Neutrophil (primary cell): ENCODE measurements at regions not wholly inside any gene's neighbourhood (a gene's known extent, or its start where the extent isn't known, plus 50 kb on each side); places are given as distances from the start of the nearest gene placed in this dataset.

Experiments
- H3K27ac ChIP-seq: fragments of 200-600 bp; sonication (generic); 2 replicates; pipeline ENCODE4 v1.5.1; 2016; ENCODE audit warnings: mild to moderate bottlenecking, moderate library complexity
- H3K27me3 ChIP-seq: fragments of 200-600 bp; sonication (generic); 2 replicates; pipeline ENCODE4 v1.6.0; 2016; ENCODE audit warnings: mild to moderate bottlenecking
- H3K36me3 ChIP-seq: fragments of 200-600 bp; sonication (generic); 2 replicates; pipeline ENCODE4 v1.5.1; 2017
- H3K4me1 ChIP-seq, 2 experiments: fragments of 200-600 bp in 1 of 2; sonication (generic) in 1 of 2; 1 replicate in 1 of 2; 2 replicates in 1 of 2; pipeline versions ENCODE4 v1.5.1 to v1.6.1; 2013 to 2016; ENCODE audit warnings: low read depth in 1 of 2, low read length in 1 of 2, mild to moderate bottlenecking in 1 of 2, moderate library complexity in 1 of 2; ENCODE audit not compliant: control insufficient read depth in 1 of 2, insufficient read depth in 1 of 2
- H3K4me3 ChIP-seq, 2 experiments: fragments of 200-600 bp in 1 of 2; sonication (generic) in 1 of 2; 1 replicate in 1 of 2; 2 replicates in 1 of 2; pipeline ENCODE4 v1.5.1; 2013 to 2016; ENCODE audit warnings: low read depth in 1 of 2, low read length in 1 of 2, mild to moderate bottlenecking in 1 of 2, moderate library complexity in 1 of 2
- H3K9me3 ChIP-seq: fragments of 200-600 bp; sonication (generic); 2 replicates; pipeline ENCODE4 v1.5.1; 2016
- CTCF ChIP-seq: fragments of 200-600 bp; sonication (generic); IDR thresholded peaks from 2 replicates; pipeline ENCODE4 v1.5.1; 2016; ENCODE audit warnings: antibody characterized with exemption

- no peak for TF ChIP-seq CTCF
- Histone ChIP-seq H3K27ac (no peak overlapping the region), H3K27me3 (peaks cover 16% of the 10 kb centered on the region)
These were observed 515.8 kb downstream of the KLF12 start for GRCh38 chr13:73618275-73618865.

GRCh38 chr13:73616861-73617260, 517.3 kb downstream of the KLF12 start:
- no peak for TF ChIP-seq CTCF

More at GRCh38 chr13:73618275-73618865, 515.8 kb downstream of the KLF12 start:
- Histone ChIP-seq H3K9me3 (no peaks in the 10 kb centered on the region), H3K4me3 (no peak overlapping the region), H3K36me3 (no peaks in the 10 kb centered on the region), H3K4me1 (peaks cover 0 to 4% of the 10 kb centered on the region in 2 experiments)

GRCh38 chr13:73610799-73611592, 523.2 kb downstream of the KLF12 start:
- Histone ChIP-seq H3K27ac (no peak overlapping the region), H3K27me3 (no peaks in the 10 kb centered on the region), H3K4me3 (no peak overlapping the region), H3K36me3 (no peaks in the 10 kb centered on the region), H3K9me3 (no peaks in the 10 kb centered on the region), H3K4me1 (no peaks in the 10 kb centered on the region)
- no peak for TF ChIP-seq CTCF

More at GRCh38 chr13:73616861-73617260, 517.3 kb downstream of the KLF12 start:
- no peak overlapping the region for H3K27ac ChIP-seq
- H3K4me1 ChIP-seq, result no peaks in the 10 kb centered on the region
- peaks cover 16% of the 10 kb centered on the region for H3K27me3 ChIP-seq
- no peaks in the 10 kb centered on the region for H3K9me3 ChIP-seq
- H3K4me3 ChIP-seq, result no peak overlapping the region
- H3K36me3 ChIP-seq, result no peaks in the 10 kb centered on the region

- H3K27me3 ChIP-seq, result no peaks in the 10 kb centered on the region
- H3K4me1 ChIP-seq, result no peaks in the 10 kb centered on the region
- H3K36me3 ChIP-seq, result no peaks in the 10 kb centered on the region
- H3K9me3 ChIP-seq, result no peaks in the 10 kb centered on the region
- TF ChIP-seq CTCF, result no peak
- no peak overlapping the region for H3K4me3 ChIP-seq
- no peak overlapping the region for H3K27ac ChIP-seq
These were observed 525.3 kb downstream of the KLF12 start for GRCh38 chr13:73608711-73609485.

GRCh38 chr13:73608157-73608516, 526.1 kb downstream of the KLF12 start:
- Histone ChIP-seq H3K27ac (no peak overlapping the region), H3K9me3 (no peaks in the 10 kb centered on the region), H3K4me1 (no peaks in the 10 kb centered on the region), H3K4me3 (no peak overlapping the region), H3K36me3 (no peaks in the 10 kb centered on the region), H3K27me3 (no peaks in the 10 kb centered on the region)
- no peak for TF ChIP-seq CTCF
